Germinal center (tissue), 1 donor: ENCODE measurements at regions not wholly inside any gene's neighbourhood (a gene's known extent, or its start where the extent isn't known, plus 50 kb on each side); places are given as distances from the start of the nearest gene placed in this dataset.
"Not testable (repeated sequence)": the region's sequence is repeated elsewhere in the genome, so short reads cannot be mapped to it uniquely, and the experiment has no call there.

ENCODE experiments used
- DNase-seq: peaks from one replicate; pipeline ENCODE4 v3.0.0; 2012; ENCODE audit warnings: mixed read lengths, low spot score

DNA sequence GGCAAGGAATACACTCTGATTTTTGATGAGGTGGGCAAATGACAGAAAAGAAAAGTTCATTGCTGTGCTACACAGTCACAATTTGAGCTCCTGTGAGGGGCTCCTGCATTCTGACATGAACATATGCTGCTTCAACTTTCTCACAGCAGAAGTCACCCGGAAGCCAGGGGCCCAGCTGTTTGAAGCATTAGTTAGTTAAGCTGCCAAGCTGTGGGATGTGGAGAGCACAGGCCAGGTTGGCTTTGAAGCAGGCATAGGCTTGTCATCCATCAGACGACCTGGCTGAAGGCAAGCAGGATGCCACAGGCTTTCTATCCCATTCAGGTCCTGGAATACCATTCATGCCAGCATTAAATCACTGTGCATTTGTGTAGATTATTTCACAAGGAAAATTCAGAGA, 63.1 kb downstream of the MTNR1B start:
- no peak for DNase-seq

DNA sequence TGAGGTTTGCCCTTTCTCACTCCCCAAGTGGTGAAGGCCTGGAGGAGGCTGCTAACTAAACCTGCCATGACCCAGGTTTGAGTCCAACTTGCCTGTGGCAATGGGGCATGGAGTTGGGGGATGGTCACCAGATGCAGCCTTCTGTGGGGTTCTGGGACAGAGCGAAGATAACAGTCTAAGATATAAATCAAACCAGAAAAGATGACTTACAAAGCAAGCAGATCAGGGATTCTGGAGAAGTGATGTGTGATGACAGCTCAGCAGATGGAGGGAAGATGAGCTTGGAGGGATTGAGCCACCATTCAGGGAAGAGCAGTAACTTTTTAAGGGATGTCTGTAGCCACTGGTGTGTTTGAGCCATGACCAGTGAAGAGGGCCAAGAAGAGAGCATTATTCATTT, 63.6 kb downstream of the MTNR1B start:
- DNase-seq, result no peak

GRCh38 chr11:93034031-93034722, 64.7 kb downstream of the MTNR1B start:
- no peak for DNase-seq

GRCh38 chr11:93034723-93035039, 65.2 kb downstream of the MTNR1B start:
- no peak for DNase-seq

GRCh38 chr11:93038521-93038920, 69.1 kb downstream of the MTNR1B start:
- no peak for DNase-seq

- no peak for DNase-seq
These were observed 70.2 kb downstream of the MTNR1B start for GRCh38 chr11:93039531-93040240.

GRCh38 chr11:93041682-93042081, 72.2 kb downstream of the MTNR1B start:
- no peak for DNase-seq

DNA sequence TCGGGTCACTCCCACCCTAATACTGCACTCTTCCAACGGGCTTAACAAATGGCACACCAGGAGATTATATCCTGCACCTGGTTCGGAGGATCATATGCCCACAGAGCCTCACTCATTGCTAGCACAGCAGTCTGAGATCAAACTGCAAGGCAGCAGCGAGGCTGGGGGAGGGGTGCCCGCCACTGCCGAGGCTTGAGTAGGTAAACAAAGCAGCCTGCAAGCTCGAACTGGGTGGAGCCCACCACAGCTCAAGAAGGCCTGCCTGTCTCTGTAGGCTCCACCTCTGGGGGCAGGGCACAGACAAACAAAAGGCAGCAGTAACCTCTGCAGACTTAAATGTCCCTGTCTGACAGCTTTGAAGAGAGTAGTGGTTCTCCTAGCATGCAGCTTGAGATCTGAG, 73.7 kb downstream of the MTNR1B start:
- not testable (repeated sequence) for DNase-seq

DNA sequence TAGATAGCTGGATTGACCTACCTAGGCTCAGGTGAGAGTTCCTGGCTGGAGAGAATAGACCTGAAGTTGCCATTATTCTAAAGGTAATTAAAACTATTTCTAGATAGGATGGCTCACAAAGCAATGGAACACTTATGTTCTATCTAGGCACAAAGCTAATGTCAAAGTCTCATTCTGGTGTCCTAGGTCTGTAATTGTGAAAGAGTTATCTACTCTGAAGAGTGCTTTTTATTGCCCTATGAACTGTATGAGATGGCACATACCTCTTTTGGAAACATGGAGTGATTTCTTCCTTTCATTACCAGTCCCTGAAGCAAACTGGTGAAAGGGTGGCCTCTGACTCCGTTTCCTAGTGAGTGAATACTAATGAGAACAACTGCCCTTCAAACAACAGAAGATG, 80.3 kb downstream of the MTNR1B start:
- no peak for DNase-seq

GRCh38 chr11:93051186-93051585, 81.7 kb downstream of the MTNR1B start:
- DNase-seq, result no peak

DNA sequence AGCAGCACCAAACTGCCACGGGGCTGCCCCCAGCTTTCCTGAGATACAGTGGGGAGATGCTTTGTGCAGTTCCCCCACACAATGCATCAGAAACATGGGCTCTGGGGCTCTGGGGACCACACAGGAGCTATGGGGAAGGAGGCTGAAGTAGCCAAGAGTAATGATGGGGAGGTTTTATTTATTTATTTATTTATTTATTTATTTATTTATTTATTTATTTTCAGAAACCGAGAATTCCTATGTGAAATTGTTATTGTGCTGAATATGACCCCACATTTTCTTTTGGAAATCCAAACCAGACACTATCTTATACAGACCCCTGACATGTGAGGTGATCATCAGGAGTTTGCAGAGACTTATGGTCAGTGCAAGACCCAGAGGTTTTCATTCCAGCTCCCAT, 84.4 kb downstream of the MTNR1B start:
- no peak for DNase-seq

DNA sequence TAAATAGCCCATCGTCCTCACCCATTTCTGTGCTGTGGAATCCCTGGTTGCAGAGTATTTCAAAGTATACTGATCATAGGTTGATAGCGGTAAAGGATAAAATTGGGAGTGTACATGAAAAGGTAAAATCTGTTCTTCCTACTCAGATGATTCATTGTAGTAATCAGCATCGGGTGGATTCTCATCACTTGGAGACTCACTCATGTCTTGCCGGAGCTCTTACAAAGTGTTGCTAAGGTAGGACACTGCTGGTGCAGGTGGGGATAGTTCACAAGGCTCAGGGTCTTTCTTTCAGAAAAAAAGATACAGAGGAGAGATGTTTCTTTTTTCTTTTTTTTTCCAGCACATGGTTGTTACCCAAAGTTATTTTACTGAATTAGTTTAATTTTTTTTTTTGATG, 84.8 kb downstream of the MTNR1B start:
- no peak for DNase-seq

- DNase-seq, result no peak
These were observed 85.4 kb downstream of the MTNR1B start for GRCh38 chr11:93054881-93055280.

- DNase-seq, result no peak
These were observed 89.9 kb downstream of the MTNR1B start for GRCh38 chr11:93059117-93059957.

- DNase-seq, result no peak
These were observed 93.6 kb downstream of the MTNR1B start for GRCh38 chr11:93063086-93063485.

DNA sequence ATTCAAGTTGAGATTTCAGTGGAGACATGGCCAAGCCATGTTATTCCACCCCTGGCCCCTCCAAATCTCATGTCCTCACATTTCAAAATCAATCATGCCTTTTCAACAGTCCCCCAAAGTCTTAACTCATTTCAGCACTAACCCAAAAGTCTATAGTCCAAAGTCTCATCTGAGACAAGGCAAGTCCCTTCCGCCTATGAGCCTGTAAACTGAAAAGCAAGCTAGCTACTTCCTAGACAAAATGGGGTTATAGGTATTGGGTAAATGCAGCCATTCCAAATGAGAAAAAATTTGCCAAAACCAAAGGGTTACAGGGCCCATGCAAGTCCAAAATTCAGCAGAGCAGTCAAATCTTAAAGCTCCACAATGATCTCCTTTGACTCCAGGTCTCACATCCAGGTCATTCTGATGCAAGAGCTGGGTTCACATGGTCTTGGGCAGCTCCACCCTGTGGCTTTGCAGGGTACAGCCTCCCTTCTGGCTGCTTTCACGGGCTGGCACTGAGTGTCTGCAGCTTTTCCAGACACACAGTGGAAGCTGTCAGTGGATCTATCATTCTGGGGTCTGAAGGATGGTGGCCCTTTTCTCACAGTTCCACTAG, 95.7 kb downstream of the MTNR1B start:
- not testable (repeated sequence) for DNase-seq

DNA sequence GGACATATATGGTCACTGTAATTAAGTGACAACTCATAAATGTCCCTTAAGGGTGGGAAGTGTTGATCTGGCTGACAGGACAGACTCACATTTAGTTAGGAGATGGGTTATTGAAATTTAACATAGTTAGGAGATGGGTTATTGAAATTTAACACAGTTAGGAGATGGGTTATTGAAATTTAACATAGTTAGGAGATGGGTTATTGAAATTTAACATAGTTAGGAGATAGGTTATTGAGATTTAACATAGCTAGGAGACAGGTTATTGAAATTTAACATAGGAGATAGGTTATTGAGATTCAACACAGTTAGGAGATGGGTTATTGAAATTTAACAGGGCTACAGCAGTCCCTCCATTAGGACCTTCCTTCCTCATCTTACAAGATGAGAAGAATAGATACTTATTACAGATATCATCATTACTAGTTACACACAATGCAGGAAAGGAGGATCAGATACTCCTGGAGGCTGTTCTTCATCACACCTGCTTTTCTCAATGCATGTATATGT, 98.5 kb downstream of the MTNR1B start:
- DNase-seq, result no peak

DNA sequence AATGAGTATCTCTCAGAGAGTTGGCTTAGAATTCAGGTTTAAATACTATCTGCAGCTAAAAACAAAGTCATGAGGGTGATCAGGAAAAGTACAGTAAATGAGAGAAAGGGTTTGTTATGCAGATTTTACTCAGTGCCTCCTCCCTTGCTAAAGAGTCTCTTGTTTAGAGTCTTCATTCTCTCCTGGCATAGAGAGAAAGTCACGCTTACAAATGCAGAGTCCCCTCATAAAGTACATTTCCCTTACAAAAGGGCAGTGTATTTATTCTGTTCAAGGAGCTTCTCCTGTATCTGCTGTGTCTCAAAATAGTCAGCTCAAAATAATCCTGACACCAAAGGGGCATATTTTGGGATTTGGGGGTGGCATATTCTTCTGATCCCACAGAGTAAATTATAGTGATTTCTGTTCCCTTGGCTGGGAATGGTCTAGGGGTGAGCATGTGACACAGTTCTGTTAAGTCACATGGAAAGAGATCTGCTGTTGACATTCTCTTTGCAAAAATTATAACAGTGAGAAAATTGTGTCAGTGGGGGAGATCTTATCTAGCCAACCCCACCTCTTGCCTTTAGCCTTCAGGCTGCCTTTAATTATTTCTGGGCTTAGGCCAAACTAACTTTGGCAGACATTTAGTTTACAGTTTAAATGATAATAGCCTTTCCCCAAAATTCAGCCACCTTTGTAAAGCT, 102.9 kb downstream of the MTNR1B start:
- DNase-seq, result no peak

DNA sequence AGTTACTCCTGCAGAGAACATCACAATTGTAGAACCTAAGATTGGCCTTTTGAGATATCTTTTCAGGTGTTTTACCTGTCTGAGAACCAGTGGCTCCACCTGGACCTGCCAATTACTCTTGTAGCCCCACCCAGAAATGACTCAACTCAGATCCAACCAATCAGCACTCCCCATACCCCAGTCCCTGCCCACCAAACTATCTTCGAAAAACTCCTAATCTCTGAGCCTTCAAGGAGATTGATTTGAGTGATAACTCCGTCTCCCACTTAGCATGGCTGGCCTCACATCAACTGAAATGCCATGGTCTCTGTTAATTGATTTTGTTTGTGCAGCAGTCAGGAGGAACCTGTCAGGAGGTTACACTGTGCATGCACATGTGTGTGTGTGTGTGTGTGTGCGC, 103.6 kb downstream of the MTNR1B start:
- no peak for DNase-seq

DNA sequence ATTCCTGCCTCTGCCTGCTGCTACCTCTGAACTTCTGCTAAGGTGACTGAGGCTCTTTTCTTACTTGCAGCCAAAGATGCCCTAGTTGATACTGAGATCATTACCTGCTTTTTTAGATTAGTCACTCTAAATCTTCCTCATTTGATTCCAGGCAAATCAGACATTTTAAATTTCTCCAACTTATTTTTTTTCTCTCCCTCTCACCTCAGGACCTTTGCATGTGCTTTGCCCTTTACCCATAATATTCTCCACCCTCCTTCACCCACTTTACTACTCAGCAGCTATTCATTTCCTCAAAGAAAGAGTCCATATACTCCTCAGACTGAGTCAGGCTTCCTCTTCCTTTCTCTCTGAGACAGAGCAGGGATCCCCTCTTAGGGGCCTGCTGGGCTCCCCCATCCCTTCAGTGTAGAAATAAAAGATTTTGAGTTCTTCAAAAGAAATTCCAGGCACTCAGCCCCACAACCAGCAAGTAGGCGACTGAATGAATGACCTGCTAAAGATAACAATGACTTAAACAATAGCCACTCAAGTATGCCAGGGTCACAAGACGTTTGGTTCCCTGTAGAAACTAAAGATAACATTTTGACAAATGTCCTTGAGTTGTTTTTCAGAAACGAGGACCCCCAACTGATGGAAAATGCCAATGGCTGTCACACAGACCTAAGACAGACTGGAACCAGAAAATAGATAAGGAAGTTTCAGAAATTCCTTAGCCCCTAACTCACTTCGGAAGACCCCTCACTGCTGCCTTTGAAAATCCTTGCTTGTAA, 104.2 kb downstream of the MTNR1B start:
- DNase-seq, result no peak

- no peak for DNase-seq
These were observed 104.9 kb downstream of the MTNR1B start for GRCh38 chr11:93074352-93074751.
